ENCODE measurements at regions not wholly inside any gene's neighbourhood (a gene's known extent, or its start where the extent isn't known, plus 50 kb on each side); places are given as distances from the start of the nearest gene placed in this dataset.

DNA sequence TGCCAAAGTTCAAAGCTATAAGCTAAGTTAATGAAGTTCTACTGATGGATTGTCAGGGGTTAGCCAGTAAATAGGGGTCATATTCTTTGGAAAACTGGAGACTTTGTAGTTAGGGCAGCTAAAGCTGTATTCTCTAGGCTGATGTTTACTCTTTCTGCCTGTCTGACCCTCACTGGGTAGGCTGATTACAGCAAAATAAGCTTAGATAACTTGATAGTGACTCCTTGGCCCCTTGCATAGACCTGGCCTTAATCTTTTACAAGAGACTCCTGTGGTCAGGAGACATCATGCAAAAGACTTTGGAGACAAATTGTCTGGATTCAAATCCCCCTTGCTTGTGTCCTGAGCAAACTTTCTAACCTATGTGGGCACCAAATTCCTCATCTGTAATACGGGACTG lies 314.4 kb upstream of the MSX2 start:
- WGBS, 2 experiments (ENCODE audit: insufficient coverage in 1 of 2, insufficient read length in 1 of 2), result 93% methylated on average over 1 of the region's 1 CpG; no CpG with 5 or more reads in 1 of the 2 experiments
- no peak overlapping the region for H3K9ac ChIP-seq (ENCODE audit: extremely low read depth, low read length, poor library complexity, severe bottlenecking)
- peak overlapping the region; percentile 26 for H3K4me3 ChIP-seq (ENCODE audit: low read length)
- peaks cover 10% of the 10 kb centered on the region for H3K9me3 ChIP-seq (ENCODE audit: control insufficient read depth, low read length)
- no peaks in the 10 kb centered on the region for H3K27me3 Mint-ChIP-seq (ENCODE audit: insufficient read depth)
- no peaks in the 10 kb centered on the region for H3K27me3 ChIP-seq (ENCODE audit: control insufficient read depth, insufficient read depth, low read length, poor library complexity, severe bottlenecking)
- no peak overlapping the region for H3K4me3 Mint-ChIP-seq
- no peak overlapping the region for H3K27ac Mint-ChIP-seq
- no peak for DNase-seq
- H3K36me3 ChIP-seq (ENCODE audit: control insufficient read depth, insufficient read depth, low read length), result no peaks in the 10 kb centered on the region
- H3K36me3 Mint-ChIP-seq (ENCODE audit: low read depth), result peaks cover 5% of the 10 kb centered on the region
- TF ChIP-seq, protein P1, sequence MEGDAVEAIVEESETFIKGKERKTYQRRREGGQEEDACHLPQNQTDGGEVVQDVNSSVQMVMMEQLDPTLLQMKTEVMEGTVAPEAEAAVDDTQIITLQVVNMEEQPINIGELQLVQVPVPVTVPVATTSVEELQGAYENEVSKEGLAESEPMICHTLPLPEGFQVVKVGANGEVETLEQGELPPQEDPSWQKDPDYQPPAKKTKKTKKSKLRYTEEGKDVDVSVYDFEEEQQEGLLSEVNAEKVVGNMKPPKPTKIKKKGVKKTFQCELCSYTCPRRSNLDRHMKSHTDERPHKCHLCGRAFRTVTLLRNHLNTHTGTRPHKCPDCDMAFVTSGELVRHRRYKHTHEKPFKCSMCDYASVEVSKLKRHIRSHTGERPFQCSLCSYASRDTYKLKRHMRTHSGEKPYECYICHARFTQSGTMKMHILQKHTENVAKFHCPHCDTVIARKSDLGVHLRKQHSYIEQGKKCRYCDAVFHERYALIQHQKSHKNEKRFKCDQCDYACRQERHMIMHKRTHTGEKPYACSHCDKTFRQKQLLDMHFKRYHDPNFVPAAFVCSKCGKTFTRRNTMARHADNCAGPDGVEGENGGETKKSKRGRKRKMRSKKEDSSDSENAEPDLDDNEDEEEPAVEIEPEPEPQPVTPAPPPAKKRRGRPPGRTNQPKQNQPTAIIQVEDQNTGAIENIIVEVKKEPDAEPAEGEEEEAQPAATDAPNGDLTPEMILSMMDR (conservative IDR thresholded peaks at IDR 0.05), result no peak
- peaks cover 36% of the 10 kb centered on the region for H3K4me1 Mint-ChIP-seq
- H3K4me1 ChIP-seq (ENCODE audit: control insufficient read depth, insufficient read depth, low read length), result peaks cover 13% of the 10 kb centered on the region
- peaks cover 10% of the 10 kb centered on the region for H3K9me3 Mint-ChIP-seq
- H3K27ac ChIP-seq (ENCODE audit: low read depth, low read length), result no peak overlapping the region

DNA sequence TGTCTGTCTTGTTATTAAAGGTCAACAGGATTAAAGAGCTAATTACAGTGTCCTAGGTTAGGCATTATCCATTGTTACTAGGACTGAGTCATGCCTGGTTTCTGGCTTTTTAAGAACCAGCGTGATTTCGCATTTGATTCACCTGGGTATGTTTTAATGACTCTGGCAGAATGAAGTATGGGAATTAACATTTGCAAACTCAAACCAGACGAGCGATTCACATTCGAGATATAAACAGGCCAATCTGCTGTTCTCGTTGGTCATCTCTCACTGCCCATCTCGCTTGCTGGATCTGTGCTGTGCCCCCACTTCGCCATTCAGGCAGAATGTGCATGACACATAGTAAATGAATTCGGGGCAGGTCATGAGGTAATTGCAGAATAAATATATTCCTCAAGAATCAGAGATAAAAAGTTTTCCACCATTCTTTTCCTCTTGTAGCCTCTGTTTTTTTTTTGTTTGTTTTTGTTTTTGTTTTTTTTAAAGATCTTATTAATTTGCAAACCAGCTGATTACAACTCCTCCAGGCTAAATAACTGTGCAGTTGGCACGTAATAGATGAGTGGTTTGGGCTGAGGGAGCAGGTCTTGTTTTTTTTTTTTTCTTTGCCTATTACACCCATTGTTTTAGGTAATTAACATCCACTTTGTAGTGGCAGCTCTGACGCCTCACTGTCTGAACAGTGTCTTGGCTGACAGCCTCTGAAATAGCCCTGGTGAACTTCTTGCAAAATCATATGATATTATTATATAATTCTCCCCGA lies 313.5 kb upstream of the MSX2 start:
- 82 to 88% methylated on average over 6 to 11 of the region's 12 CpGs for WGBS, 2 experiments (ENCODE audit: insufficient coverage in 1 of 2, insufficient read length in 1 of 2)
- TF ChIP-seq, protein P1 (conservative IDR thresholded peaks at IDR 0.05), result no peak
- Mint-ChIP-seq H3K9me3 (peaks cover 10% of the 10 kb centered on the region), H3K4me3 (no peak overlapping the region), H3K27me3 (ENCODE audit: insufficient read depth) (no peaks in the 10 kb centered on the region), H3K4me1 (peaks cover 37% of the 10 kb centered on the region), H3K36me3 (ENCODE audit: low read depth) (peaks cover 5% of the 10 kb centered on the region), H3K27ac (peak overlapping the region; percentile 67)
- no peak for DNase-seq
- H3K4me3 ChIP-seq (ENCODE audit: low read length), result no peak overlapping the region
- no peaks in the 10 kb centered on the region for H3K36me3 ChIP-seq (ENCODE audit: control insufficient read depth, insufficient read depth, low read length)
- H3K27me3 ChIP-seq (ENCODE audit: control insufficient read depth, insufficient read depth, low read length, poor library complexity, severe bottlenecking), result no peaks in the 10 kb centered on the region
- H3K4me1 ChIP-seq (ENCODE audit: control insufficient read depth, insufficient read depth, low read length), result peaks cover 13% of the 10 kb centered on the region
- peaks cover 10% of the 10 kb centered on the region for H3K9me3 ChIP-seq (ENCODE audit: control insufficient read depth, low read length)
- no peak overlapping the region for H3K27ac ChIP-seq (ENCODE audit: low read depth, low read length)
- H3K9ac ChIP-seq (ENCODE audit: extremely low read depth, low read length, poor library complexity, severe bottlenecking), result no peak overlapping the region

DNA sequence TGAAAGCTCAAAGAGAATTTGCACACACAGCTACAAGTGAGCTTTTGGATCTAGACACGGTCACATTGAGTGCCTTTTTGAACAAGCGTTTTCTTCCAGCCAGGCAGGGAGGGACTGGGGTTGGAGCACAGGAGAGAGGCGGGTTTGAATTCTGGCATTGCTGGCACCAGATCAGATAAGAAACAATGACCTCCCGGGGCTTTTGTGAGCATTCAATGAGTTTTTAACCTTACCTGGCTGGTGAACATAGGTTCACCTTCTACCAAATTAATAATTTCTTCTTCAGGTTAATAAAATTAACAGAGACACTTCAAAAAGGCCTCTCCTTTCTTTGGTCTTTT lies 312.9 kb upstream of the MSX2 start:
- DNase-seq, result no peak
- peaks cover 10% of the 10 kb centered on the region for H3K9me3 Mint-ChIP-seq
- peaks cover 40% of the 10 kb centered on the region for H3K4me1 Mint-ChIP-seq
- H3K4me3 Mint-ChIP-seq, result no peak overlapping the region
- 74 to 76% methylated on average over 3 to 4 of the region's 4 CpGs for WGBS, 2 experiments (ENCODE audit: insufficient coverage in 1 of 2, insufficient read length in 1 of 2)
- Histone ChIP-seq H3K4me3 (ENCODE audit: low read length) (no peak overlapping the region), H3K9me3 (ENCODE audit: control insufficient read depth, low read length) (peaks cover 10% of the 10 kb centered on the region), H3K27me3 (ENCODE audit: control insufficient read depth, insufficient read depth, low read length, poor library complexity, severe bottlenecking) (no peaks in the 10 kb centered on the region), H3K9ac (ENCODE audit: extremely low read depth, low read length, poor library complexity, severe bottlenecking) (no peak overlapping the region), H3K4me1 (ENCODE audit: control insufficient read depth, insufficient read depth, low read length) (peaks cover 13% of the 10 kb centered on the region), H3K36me3 (ENCODE audit: control insufficient read depth, insufficient read depth, low read length) (no peaks in the 10 kb centered on the region), H3K27ac (ENCODE audit: low read depth, low read length) (no peak overlapping the region)
- H3K27me3 Mint-ChIP-seq (ENCODE audit: insufficient read depth), result peaks cover 4% of the 10 kb centered on the region
- TF ChIP-seq, protein P1 (conservative IDR thresholded peaks at IDR 0.05), result no peak
- peak overlapping the region; percentile 67 for H3K27ac Mint-ChIP-seq
- peaks cover 5% of the 10 kb centered on the region for H3K36me3 Mint-ChIP-seq (ENCODE audit: low read depth)

All from endodermal cell (in vitro differentiated cells).